C4-2B (cell line): ENCODE measurements at regions not wholly inside any gene's neighbourhood (a gene's known extent, or its start where the extent isn't known, plus 50 kb on each side); places are given as distances from the start of the nearest gene placed in this dataset.

Source experiments
- ZFX ChIP-seq: fragments of 450-650 bp; IDR thresholded peaks from 2 replicates; pipeline ENCODE4 v1.6.1; 2017
- TF ChIP-seq, protein P1 (sequence below): fragments of 450-650 bp; conservative IDR thresholded peaks from 2 replicates; pipeline ENCODE4 v1.5.1; 2017; ENCODE audit warnings: mild to moderate bottlenecking

DNA sequence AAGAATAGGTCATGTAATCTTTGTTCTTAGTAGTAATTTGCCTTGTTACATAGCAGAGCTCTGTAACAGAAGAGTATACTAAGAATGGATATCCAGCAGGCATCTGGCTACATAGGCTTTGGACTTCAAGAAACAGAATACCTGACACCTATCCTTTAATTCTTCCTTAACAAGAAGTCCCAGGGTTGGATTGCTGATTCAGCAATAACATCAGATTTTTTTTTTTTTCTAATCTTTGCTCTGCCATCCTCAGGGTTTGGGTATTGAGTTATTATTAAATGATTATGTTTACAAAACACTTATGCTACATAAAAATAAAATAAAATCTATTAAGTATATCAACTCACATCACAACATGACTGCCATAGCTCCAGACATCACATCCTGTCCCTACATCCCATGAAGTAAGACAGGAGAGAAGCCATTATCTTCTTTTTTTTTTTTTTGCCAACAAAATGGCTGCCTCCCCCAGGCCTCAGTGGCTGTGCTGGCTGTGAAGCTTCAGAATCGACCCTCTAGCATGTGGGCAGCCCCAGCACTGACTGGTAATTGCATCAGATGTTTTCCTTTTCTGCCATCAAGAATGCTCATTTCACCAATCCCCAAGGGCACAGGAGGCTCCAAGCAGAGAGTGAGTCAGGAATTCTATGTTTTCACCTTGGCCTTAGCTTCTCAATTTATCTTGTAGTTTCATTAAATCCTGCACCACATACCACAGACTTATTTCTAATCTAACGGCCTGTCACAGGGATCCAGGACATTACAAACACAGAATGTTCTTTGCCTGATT, 186.2 kb downstream of the DICER1 start:
- TF ChIP-seq, protein P1, sequence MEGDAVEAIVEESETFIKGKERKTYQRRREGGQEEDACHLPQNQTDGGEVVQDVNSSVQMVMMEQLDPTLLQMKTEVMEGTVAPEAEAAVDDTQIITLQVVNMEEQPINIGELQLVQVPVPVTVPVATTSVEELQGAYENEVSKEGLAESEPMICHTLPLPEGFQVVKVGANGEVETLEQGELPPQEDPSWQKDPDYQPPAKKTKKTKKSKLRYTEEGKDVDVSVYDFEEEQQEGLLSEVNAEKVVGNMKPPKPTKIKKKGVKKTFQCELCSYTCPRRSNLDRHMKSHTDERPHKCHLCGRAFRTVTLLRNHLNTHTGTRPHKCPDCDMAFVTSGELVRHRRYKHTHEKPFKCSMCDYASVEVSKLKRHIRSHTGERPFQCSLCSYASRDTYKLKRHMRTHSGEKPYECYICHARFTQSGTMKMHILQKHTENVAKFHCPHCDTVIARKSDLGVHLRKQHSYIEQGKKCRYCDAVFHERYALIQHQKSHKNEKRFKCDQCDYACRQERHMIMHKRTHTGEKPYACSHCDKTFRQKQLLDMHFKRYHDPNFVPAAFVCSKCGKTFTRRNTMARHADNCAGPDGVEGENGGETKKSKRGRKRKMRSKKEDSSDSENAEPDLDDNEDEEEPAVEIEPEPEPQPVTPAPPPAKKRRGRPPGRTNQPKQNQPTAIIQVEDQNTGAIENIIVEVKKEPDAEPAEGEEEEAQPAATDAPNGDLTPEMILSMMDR: no peak
- no peak for TF ChIP-seq ZFX
